ENCODE measurements at regions not wholly inside any gene's neighbourhood (a gene's known extent, or its start where the extent isn't known, plus 50 kb on each side); places are given as distances from the start of the nearest gene placed in this dataset.

DNA sequence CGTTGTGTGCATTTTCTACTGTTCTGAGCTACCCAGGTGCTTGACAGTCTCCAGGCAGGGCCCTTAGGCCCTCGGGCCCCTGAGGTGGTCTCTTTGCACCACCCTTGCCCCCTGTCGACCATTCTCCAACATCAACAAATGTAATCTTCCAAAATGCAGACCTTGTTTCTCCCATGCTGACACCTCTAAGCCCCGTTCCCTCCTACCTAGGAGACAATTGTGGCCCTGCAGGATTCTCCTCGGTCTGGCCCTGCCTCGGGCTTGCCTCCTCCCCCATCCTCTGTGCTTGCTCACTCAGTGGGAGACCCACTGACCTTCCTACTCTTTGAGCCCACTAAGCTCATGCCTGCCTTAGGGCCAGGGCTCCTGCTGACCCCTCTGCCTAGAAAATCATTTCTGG, 104.2 kb upstream of the TARDBP start:
- Histone ChIP-seq H3K4me1 (ENCODE audit: control insufficient read depth in 2 of 3, insufficient read depth in 2 of 3, low read depth in 1 of 3, low read length in 3 of 3) (no peaks in the 10 kb centered on the region), H3K27me3 (ENCODE audit: control insufficient read depth, insufficient read depth, low read length) (no peaks in the 10 kb centered on the region), H3K9me3 (ENCODE audit: control insufficient read depth in 2 of 3, insufficient read depth in 1 of 3, low read length in 3 of 3) (no peaks in the 10 kb centered on the region), H3K4me3 (ENCODE audit: low read length in 3 of 3) (no peak overlapping the region), H3K27ac (ENCODE audit: low read depth in 2 of 2, low read length in 2 of 2) (no peak overlapping the region), H3K9ac (ENCODE audit: low read length in 3 of 3) (no peak overlapping the region), H3K36me3 (ENCODE audit: control insufficient read depth in 2 of 3, insufficient read depth in 3 of 3, low read length in 3 of 3) (no peaks in the 10 kb centered on the region)
- TF ChIP-seq, protein P1, sequence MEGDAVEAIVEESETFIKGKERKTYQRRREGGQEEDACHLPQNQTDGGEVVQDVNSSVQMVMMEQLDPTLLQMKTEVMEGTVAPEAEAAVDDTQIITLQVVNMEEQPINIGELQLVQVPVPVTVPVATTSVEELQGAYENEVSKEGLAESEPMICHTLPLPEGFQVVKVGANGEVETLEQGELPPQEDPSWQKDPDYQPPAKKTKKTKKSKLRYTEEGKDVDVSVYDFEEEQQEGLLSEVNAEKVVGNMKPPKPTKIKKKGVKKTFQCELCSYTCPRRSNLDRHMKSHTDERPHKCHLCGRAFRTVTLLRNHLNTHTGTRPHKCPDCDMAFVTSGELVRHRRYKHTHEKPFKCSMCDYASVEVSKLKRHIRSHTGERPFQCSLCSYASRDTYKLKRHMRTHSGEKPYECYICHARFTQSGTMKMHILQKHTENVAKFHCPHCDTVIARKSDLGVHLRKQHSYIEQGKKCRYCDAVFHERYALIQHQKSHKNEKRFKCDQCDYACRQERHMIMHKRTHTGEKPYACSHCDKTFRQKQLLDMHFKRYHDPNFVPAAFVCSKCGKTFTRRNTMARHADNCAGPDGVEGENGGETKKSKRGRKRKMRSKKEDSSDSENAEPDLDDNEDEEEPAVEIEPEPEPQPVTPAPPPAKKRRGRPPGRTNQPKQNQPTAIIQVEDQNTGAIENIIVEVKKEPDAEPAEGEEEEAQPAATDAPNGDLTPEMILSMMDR (IDR thresholded peaks at IDR 0.05; ENCODE audit: borderline replicate concordance, extremely low read depth, insufficient read depth), result no peak
- intact Hi-C loops (cut with DNase I), result no loop called here
- FAIRE-seq (no peak), DNase-seq (peak in 1 of 5 donors; percentile 22)

DNA sequence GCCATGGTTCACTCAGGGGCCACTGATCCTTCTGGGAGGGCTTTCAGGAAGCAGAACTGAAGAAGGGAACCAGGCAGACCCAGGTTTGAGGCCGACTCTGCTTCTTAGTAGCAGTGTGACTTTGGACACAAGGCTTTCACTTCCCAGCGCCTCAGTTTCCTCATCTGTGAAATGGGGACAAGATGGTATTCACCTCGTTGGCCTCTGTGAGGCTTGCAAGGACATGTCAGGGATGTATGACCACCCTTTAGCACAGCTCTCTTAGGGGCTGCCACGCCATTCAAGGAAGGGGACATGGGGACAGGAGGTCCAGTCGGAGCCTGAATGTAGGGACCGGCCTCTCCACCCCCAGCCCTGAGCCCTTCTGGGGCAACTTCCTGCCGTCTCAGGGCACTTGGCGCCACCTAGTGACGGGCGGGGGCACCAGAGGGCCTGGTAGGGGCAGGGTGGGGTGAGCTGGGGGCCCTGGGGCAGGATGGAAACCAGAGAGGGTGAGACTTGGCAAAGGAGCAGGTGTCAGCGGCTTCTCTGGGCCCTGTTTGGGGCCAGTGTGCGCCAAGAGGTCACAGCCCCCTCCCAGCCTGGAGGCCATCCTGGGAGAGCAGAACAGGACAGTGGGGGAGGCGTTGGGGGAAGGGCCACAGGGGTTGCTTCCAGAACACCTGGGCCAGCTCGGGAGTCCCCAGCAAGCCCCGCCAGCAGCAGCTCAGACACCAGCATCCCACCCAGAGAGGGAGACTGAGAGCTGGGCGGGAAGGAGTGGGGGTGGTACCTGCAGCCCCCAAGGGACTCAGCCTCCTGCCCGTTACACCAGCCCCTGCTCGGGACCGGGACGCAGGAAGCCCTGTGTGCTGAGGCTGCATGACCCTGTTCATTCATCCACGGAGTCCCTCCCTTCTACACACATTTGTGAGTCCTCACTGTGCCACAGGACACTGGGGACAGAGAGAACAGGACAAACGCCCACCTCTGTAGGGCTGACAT, 102.5 kb upstream of the TARDBP start:
- TF ChIP-seq, protein P1 (IDR thresholded peaks at IDR 0.05; ENCODE audit: borderline replicate concordance, extremely low read depth, insufficient read depth), result peak; percentile 44
- Histone ChIP-seq H3K27me3 (ENCODE audit: control insufficient read depth, insufficient read depth, low read length) (no peaks in the 10 kb centered on the region), H3K9ac (ENCODE audit: low read length in 3 of 3) (no peak overlapping the region), H3K9me3 (ENCODE audit: control insufficient read depth in 2 of 3, insufficient read depth in 1 of 3, low read length in 3 of 3) (no peaks in the 10 kb centered on the region), H3K4me3 (ENCODE audit: low read length in 3 of 3) (no peak overlapping the region), H3K4me1 (ENCODE audit: control insufficient read depth in 2 of 3, insufficient read depth in 2 of 3, low read depth in 1 of 3, low read length in 3 of 3) (no peaks in the 10 kb centered on the region), H3K27ac (ENCODE audit: low read depth in 2 of 2, low read length in 2 of 2) (no peak overlapping the region), H3K36me3 (ENCODE audit: control insufficient read depth in 2 of 3, insufficient read depth in 3 of 3, low read length in 3 of 3) (no peaks in the 10 kb centered on the region)
- intact Hi-C loops (cut with DNase I), result no loop called here
- no peak for FAIRE-seq
- DNase-seq, result peak; percentile 40 to 79 (median 61)

DNA sequence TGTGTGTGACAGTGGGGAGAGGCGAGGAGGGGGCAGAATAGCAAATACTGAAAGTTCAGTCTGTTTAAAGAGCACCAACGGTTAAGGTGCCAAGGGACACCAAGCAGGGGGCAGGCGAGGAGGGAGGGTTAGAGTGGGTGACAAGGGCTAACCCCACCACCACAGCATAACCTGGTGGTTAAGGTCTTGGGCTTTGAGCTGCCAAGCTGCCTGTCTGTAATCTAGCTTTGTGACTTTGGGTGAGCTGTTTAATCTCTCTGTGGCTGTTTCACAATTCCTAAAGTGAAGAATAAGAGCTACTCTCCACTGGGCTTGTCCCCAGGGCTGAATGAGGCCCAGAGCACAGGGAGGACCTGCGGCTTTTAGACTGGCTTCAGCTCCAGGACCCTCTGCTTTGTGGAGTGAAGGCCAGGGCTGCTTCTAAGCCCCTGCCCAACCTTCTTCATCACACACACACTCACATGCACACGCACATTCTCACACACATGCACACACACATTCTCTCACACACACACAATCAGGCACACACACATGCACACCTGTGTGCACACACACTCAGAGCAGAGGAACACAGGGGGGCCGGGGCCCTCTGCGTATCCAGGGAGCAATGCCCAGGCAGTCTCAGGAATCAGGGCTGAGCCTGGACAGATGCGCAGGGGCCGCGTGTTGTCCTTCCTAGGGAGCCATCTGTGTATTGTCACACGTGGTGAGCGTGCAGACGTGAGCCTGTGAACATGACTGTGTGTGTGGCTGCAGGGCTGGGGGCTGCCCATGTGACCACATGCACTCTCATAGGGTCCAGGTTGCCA, 101.6 kb upstream of the TARDBP start:
- H3K36me3 ChIP-seq (ENCODE audit: control insufficient read depth in 2 of 3, insufficient read depth in 3 of 3, low read length in 3 of 3), result no peaks in the 10 kb centered on the region
- no peak overlapping the region for H3K4me3 ChIP-seq (ENCODE audit: low read length in 3 of 3)
- TF ChIP-seq, protein P1 (IDR thresholded peaks at IDR 0.05; ENCODE audit: borderline replicate concordance, extremely low read depth, insufficient read depth), result no peak
- no peaks in the 10 kb centered on the region for H3K4me1 ChIP-seq (ENCODE audit: control insufficient read depth in 2 of 3, insufficient read depth in 2 of 3, low read depth in 1 of 3, low read length in 3 of 3)
- no peak overlapping the region for H3K9ac ChIP-seq (ENCODE audit: low read length in 3 of 3)
- intact Hi-C loops (cut with DNase I), result no loop called here
- FAIRE-seq (no peak), DNase-seq (peak in 2 of 5 donors; percentile 64 to 68)
- H3K27me3 ChIP-seq (ENCODE audit: control insufficient read depth, insufficient read depth, low read length), result no peaks in the 10 kb centered on the region
- no peaks in the 10 kb centered on the region for H3K9me3 ChIP-seq (ENCODE audit: control insufficient read depth in 2 of 3, insufficient read depth in 1 of 3, low read length in 3 of 3)
- no peak overlapping the region for H3K27ac ChIP-seq (ENCODE audit: low read depth in 2 of 2, low read length in 2 of 2)
